Uterus (tissue), 3 donors: ENCODE measurements at regions not wholly inside any gene's neighbourhood (a gene's known extent, or its start where the extent isn't known, plus 50 kb on each side); places are given as distances from the start of the nearest gene placed in this dataset.

Source experiments
- DNase-seq, 2 donors: peaks; one replicate each; pipeline ENCODE4 v3.0.0-alpha.2; 2019 to 2020
- H3K27ac ChIP-seq, 2 donors: fragments of 200-600 bp; sonication (generic); 1 replicate in 1 of 2; 2 replicates in 1 of 2; pipeline ENCODE4 v1.5.1; 2016 to 2018
- H3K27me3 ChIP-seq, 2 donors: fragments of 200-600 bp; sonication (generic); one replicate each; pipeline ENCODE4 v1.5.1; 2018 to 2019; ENCODE audit warnings: control low read depth in 1 of 2
- H3K36me3 ChIP-seq, 2 donors: fragments of 200-600 bp; sonication (generic); one replicate each; pipeline ENCODE4 v1.5.1; 2019; ENCODE audit warnings: control low read depth in 1 of 2
- H3K4me1 ChIP-seq, 2 donors: fragments of 200-600 bp; sonication (generic); one replicate each; pipeline ENCODE4 v1.5.1; 2018 to 2019; ENCODE audit warnings: control low read depth in 1 of 2
- H3K4me3 ChIP-seq, 2 donors: fragments of 200-600 bp; sonication (generic); 1 replicate in 1 of 2; 2 replicates in 1 of 2; pipeline ENCODE4 v1.5.1; 2018 to 2019; ENCODE audit warnings: mild to moderate bottlenecking in 1 of 2
- H3K9me3 ChIP-seq, 2 donors: fragments of 200-600 bp; sonication (generic); one replicate each; pipeline ENCODE4 v1.5.1; 2019; ENCODE audit warnings: control low read depth in 1 of 2
- CTCF ChIP-seq, 4 experiments: fragments of 200-600 bp in 2 of 4; fragments of 450-650 bp in 2 of 4; sonication (generic) in 2 of 4; IDR thresholded peaks; one replicate each; pipeline ENCODE4 v1.5.1; 2016 to 2019; ENCODE audit warnings: antibody characterized with exemption in 4 of 4, mild to moderate bottlenecking in 2 of 4, moderate library complexity in 1 of 4
- POLR2A ChIP-seq, 2 donors: fragments of 450-650 bp; IDR thresholded peaks; one replicate each; pipeline ENCODE4 v1.6.1; 2016; ENCODE audit warnings: antibody characterized with exemption in 2 of 2, mild to moderate bottlenecking in 1 of 2, moderate library complexity in 1 of 2
- intact Hi-C: fragments of 100-400 bp; cut with DNase I; formaldehyde crosslinking; loops from one replicate; pipeline ENCODE4 v1.15.1; 2023; ENCODE audit warnings: low total_unique reads
- donor health status: DM: yes; HTN: yes; CAD: no.

DNA sequence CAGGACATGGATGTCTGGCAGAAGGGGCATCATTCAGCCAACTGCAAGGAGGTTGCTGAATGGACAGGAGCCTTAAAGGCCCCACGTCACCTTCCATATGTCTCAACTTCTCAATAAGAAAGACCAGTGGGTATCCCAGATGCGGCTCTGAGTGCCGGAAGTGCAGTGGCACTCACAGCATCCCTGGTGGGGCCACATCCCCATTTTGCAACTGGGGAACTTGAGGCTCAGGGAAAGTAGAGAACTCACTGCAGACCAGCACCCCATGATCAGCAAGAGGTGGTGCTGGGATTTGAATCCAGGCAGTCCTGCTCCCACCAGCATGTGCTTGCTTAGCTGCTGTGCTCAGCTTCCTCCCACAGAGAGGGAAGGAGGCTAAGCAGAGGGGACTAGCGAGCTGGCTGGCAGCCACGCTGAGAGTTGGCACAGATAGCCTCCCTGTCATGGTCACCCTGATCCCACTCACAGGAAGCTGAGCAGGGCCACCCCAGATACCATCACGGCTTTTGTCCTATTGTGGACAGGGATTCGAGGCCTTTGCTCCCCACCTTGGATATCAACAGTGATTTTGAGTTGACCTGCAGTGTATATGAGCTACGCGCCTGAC lies 294.2 kb upstream of the FOXF1 start:
- intact Hi-C loops = no loop called here
- DNase-seq = no peak
- Histone ChIP-seq H3K27me3 (no peaks in the 10 kb centered on the region), H3K4me1 (no peaks in the 10 kb centered on the region), H3K27ac (no peak overlapping the region), H3K4me3 (no peak overlapping the region), H3K36me3 (no peaks in the 10 kb centered on the region), H3K9me3 (no peaks in the 10 kb centered on the region)
- TF ChIP-seq POLR2A (IDR thresholded peaks at IDR 0.05) = no peak

DNA sequence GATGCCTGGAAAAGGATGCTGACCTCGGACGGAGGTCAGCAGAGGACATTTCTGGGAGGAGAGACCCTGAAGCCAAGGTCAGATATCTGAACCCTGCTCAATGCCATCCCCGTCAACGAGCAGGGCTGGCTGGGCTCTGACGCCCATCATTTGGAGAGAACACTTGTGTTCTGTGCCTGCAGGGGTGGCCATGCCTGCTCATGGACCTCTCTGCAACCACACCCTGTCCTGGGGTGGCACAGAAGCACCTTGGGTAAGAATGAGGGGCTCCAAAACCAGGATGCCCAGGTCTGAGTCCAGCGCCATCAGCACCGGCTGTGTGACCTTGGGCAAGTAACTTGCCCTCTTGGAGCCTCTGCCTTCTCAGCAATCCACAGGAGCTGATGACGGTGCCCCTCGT lies 293.7 kb upstream of the FOXF1 start:
- no peak for DNase-seq
- no peak overlapping the region for H3K27ac ChIP-seq
- intact Hi-C loops = no loop called here

DNA sequence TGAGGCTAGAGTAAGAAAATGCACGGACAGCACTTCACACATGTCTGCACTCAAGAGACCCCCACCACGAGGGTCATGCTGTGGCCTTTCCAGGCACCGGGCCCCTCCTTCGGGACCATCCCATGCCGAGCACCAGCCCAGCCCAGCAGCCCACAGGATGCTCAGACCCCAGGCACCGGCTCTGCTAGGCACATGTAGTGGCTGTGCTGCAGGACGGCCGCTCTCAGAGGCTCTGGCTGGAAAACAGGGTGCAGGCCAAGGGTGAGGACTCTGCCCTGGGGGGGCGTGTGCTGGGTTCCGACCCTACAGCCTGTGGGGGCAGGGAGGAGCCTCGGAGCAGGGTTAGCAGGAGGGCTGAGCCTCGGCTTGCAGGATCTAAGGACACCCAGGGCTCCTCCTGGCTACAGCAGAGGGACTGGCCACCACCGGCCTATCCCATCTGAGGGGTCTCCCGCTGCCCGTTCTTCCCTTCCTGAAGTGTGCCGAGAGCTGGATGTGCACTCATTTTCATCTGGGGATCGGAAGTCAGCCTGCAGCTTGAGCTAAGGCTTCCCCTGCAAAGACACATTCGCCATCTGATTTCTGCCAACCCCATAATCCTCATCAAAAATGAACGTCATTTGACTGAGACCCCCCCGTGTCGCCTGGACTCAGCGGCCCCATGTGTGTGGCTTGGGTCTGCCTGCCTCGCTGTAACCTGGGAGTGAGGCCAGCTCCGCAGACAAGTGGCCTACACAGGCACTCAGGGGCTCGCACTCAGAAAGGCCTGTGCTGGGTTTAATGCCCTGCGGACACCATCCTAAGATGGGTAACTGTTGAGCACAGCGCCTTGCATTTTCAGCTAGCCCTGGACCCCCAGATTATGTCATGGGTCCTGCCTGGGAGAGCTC lies 293.1 kb upstream of the FOXF1 start:
- intact Hi-C loops = no loop called here
- TF ChIP-seq CTCF (IDR thresholded peaks at IDR 0.05) = no peak
- TF ChIP-seq POLR2A (IDR thresholded peaks at IDR 0.05) = no peak
- Histone ChIP-seq H3K27ac (no peak overlapping the region), H3K4me3 (no peak overlapping the region), H3K27me3 (no peaks in the 10 kb centered on the region), H3K9me3 (no peaks in the 10 kb centered on the region), H3K36me3 (no peaks in the 10 kb centered on the region), H3K4me1 (no peaks in the 10 kb centered on the region)
- DNase-seq = no peak

More for the DNA sequence above, 293.7 kb upstream of the FOXF1 start:
- Histone ChIP-seq H3K4me3 (no peak overlapping the region), H3K9me3 (no peaks in the 10 kb centered on the region), H3K36me3 (no peaks in the 10 kb centered on the region), H3K27me3 (no peaks in the 10 kb centered on the region), H3K4me1 (no peaks in the 10 kb centered on the region)
- TF ChIP-seq POLR2A (IDR thresholded peaks at IDR 0.05) = no peak
- no peak for TF ChIP-seq CTCF (IDR thresholded peaks at IDR 0.05)

DNA sequence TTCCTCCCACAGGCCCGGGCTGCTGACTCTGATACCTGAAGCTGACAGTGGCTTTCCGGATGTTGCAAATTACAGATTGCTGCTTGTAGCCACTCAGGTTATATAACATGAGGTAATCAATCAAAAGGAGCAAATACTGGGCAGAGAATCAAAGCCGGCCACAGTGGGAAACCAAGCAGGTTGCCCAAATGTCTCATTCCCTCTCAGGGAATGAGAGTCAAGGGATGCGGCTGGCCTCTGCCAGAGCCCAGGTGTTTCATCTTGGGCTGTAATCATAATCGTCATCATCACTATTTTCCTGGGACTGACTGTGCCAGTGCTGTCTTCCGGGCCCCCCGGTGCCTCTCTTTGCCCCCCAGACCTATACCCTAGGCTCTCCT lies 292.4 kb upstream of the FOXF1 start:
- no peak for DNase-seq
- H3K4me3 ChIP-seq = no peak overlapping the region
- H3K27me3 ChIP-seq = no peaks in the 10 kb centered on the region
- TF ChIP-seq POLR2A (IDR thresholded peaks at IDR 0.05) (no peak), CTCF (IDR thresholded peaks at IDR 0.05) (no peak)
- intact Hi-C loops = no loop called here
- H3K27ac ChIP-seq = no peak overlapping the region
- H3K36me3 ChIP-seq = no peaks in the 10 kb centered on the region
- H3K4me1 ChIP-seq = no peaks in the 10 kb centered on the region
- H3K9me3 ChIP-seq = no peaks in the 10 kb centered on the region

GRCh38 chr16:86218479-86219170 lies 291.7 kb upstream of the FOXF1 start:
- Histone ChIP-seq H3K27me3 (no peaks in the 10 kb centered on the region), H3K9me3 (no peaks in the 10 kb centered on the region), H3K4me1 (no peaks in the 10 kb centered on the region), H3K27ac (no peak overlapping the region), H3K4me3 (no peak overlapping the region), H3K36me3 (no peaks in the 10 kb centered on the region)
- TF ChIP-seq POLR2A (IDR thresholded peaks at IDR 0.05) (no peak), CTCF (IDR thresholded peaks at IDR 0.05) (no peak)
- intact Hi-C loops = no loop called here
- DNase-seq = no peak
